Activated CD4-positive, alpha-beta memory T cell treated with anti-CD3 and anti-CD28 coated beads for 36 hours (primary cell): ENCODE measurements at regions not wholly inside any gene's neighbourhood (a gene's known extent, or its start where the extent isn't known, plus 50 kb on each side); places are given as distances from the start of the nearest gene placed in this dataset.

ENCODE experiments used
- CTCF ChIA-PET: fragments of 350-600 bp; sonication (Branson Sonifier 250); formaldehyde crosslinking; loops from one replicate; lab custom pipeline; 2021; ENCODE audit warnings: antibody characterized with exemption, inconsistent platforms; lab: Charles Lee
- POLR2A ChIA-PET: fragments of 350-600 bp; sonication (Branson Sonifier 250); formaldehyde crosslinking; loops from one replicate; lab custom pipeline; 2021; ENCODE audit warnings: antibody characterized with exemption; lab: Charles Lee
- DNase-seq: peaks from one replicate; pipeline ENCODE4 v3.0.0-alpha.2; 2020
- H3K27ac Mint-ChIP-seq: one replicate; pipeline ENCODE4 v1.8.0; 2021; ENCODE audit warnings: mixed read lengths
- H3K27me3 Mint-ChIP-seq: one replicate; pipeline ENCODE4 v1.8.0; 2021; ENCODE audit warnings: mixed read lengths
- H3K36me3 Mint-ChIP-seq: one replicate; pipeline ENCODE4 v1.8.0; 2021; ENCODE audit warnings: mixed read lengths
- H3K4me1 Mint-ChIP-seq: one replicate; pipeline ENCODE4 v1.8.0; 2021; ENCODE audit warnings: low read depth, mixed read lengths
- H3K4me3 Mint-ChIP-seq: one replicate; pipeline ENCODE4 v1.8.0; 2021; ENCODE audit warnings: mild to moderate bottlenecking, mixed read lengths
- H3K9me3 Mint-ChIP-seq: one replicate; pipeline ENCODE4 v1.8.0; 2021; ENCODE audit warnings: mixed read lengths
- intact Hi-C: fragments of 100-400 bp; cut with micrococcal nuclease; formaldehyde crosslinking; loops from one replicate; pipeline ENCODE4 v1.15.1; 2023

- Mint-ChIP-seq H3K36me3 (no peaks in the 10 kb centered on the region), H3K27me3 (no peaks in the 10 kb centered on the region), H3K4me1 (peaks cover 69% of the 10 kb centered on the region), H3K4me3 (peak overlapping the region; percentile 72), H3K27ac (peak overlapping the region; percentile 64), H3K9me3 (no peaks in the 10 kb centered on the region)
- intact Hi-C loops: no loop called here
- ChIA-PET POLR2A (interaction anchor here (1.3 to 2.6 kb wide), 3 partner anchors 18 to 48 kb away, joined by 5 to 11 read pairs (median 7); no protein-coding TSS in a partner anchor), CTCF (interaction anchor here (0.7 to 12.9 kb wide), 8 partner anchors 11 to 108 kb away, joined by 3 to 312 read pairs (median 6); no protein-coding TSS in a partner anchor)
- peak; percentile 65 for DNase-seq
These were observed 114.2 kb downstream of the KLF13 start for GRCh38 chr15:31440754-31441311.

GRCh38 chr15:31442226-31442625, 115.6 kb downstream of the KLF13 start:
- Mint-ChIP-seq H3K4me1 (peaks cover 56% of the 10 kb centered on the region), H3K27me3 (no peaks in the 10 kb centered on the region), H3K36me3 (no peaks in the 10 kb centered on the region), H3K9me3 (no peaks in the 10 kb centered on the region), H3K4me3 (peak overlapping the region; percentile 72), H3K27ac (peak overlapping the region; percentile 1)
- no peak for DNase-seq
- ChIA-PET POLR2A (no interaction called here), CTCF (interaction anchor here (0.6 to 12.9 kb wide), 4 partner anchors 9 to 595 kb away, joined by 3 to 312 read pairs (median 4); no protein-coding TSS in a partner anchor)
- intact Hi-C loops: no loop called here

DNA sequence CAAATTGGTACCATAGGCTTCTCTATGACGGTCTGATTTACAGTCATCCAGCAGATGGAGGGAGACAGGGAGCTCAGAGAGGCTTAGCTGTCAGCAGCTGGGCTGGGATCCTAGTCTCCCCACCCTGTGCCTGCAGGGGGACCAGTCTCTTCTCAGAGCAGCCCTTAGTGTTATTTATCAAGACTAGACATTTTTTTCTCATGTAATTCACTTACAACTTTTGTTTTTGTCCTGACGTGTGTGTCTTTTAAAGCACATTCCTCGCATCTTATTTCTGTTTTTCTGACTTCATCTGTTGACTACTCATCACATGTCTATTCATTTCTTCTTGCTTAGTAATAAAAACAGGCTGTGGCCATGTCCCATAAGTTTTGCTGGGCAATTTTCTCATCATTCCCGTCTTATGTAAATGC, 116.1 kb downstream of the KLF13 start:
- Mint-ChIP-seq H3K4me1 (peaks cover 51% of the 10 kb centered on the region), H3K36me3 (no peaks in the 10 kb centered on the region), H3K27me3 (no peaks in the 10 kb centered on the region), H3K27ac (peak overlapping the region; percentile 43), H3K4me3 (no peak overlapping the region), H3K9me3 (no peaks in the 10 kb centered on the region)
- ChIA-PET POLR2A (no interaction called here), CTCF (interaction anchor here (1.3 to 12.9 kb wide), 3 partner anchors 8 to 46 kb away, joined by 5 to 312 read pairs (median 8); no protein-coding TSS in a partner anchor)
- peak; percentile 41 for DNase-seq
- intact Hi-C loops: loop anchor here (1.0 kb wide), 1 partner anchor 46 kb away; no protein-coding TSS in a partner anchor

DNA sequence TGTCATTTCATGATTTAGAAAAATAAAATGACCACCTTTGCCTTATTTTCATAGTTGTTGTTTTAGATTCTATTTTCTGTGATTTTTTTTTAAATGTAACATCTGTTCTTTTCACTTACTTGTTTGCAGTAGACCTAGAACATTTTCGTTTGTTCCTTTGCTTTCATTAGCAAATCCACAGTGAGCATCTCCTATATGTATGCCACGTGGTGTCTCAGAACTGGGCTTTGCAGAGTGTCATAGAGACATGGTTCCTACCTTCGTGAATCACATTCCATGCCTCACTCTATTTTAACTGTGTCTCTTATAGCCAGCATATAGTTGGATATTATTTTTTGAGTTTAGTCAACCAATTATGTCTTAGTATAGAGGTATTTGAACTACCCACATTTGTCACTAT, 118.2 kb downstream of the KLF13 start:
- no peaks in the 10 kb centered on the region for H3K36me3 Mint-ChIP-seq
- intact Hi-C loops: no loop called here

DNA sequence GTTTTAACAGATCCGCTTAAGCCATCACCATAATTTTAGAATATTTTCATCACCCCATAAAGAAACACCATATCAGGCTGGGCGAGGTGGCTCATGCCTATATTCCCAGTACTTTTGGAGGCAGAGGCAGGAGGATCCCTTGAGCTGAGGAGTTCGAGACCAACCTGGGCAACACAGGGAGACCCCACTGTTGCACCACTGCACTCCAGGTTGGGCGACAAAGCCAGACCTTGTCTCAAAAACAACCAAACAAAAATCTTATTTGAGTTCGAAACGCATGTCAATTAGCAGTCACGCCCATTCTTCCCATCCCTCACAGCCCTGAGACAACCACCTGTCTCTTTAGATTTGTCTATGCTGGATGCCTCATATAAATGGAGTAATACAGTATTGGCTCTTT, 119.9 kb downstream of the KLF13 start:
- intact Hi-C loops: no loop called here
- no peak overlapping the region for H3K4me3 Mint-ChIP-seq
- DNase-seq: no peak
- no peaks in the 10 kb centered on the region for H3K27me3 Mint-ChIP-seq
- CTCF ChIA-PET: no interaction called here
- H3K9me3 Mint-ChIP-seq: peaks cover 2% of the 10 kb centered on the region
- POLR2A ChIA-PET: no interaction called here
- no peak overlapping the region for H3K27ac Mint-ChIP-seq
- H3K36me3 Mint-ChIP-seq: no peaks in the 10 kb centered on the region
- peaks cover 34% of the 10 kb centered on the region for H3K4me1 Mint-ChIP-seq

More for the DNA sequence above, 118.2 kb downstream of the KLF13 start:
- Mint-ChIP-seq H3K27me3 (no peaks in the 10 kb centered on the region), H3K9me3 (no peaks in the 10 kb centered on the region), H3K4me3 (no peak overlapping the region), H3K4me1 (peaks cover 40% of the 10 kb centered on the region), H3K27ac (no peak overlapping the region)
- DNase-seq: no peak
- CTCF ChIA-PET: no interaction called here
- POLR2A ChIA-PET: no interaction called here

DNA sequence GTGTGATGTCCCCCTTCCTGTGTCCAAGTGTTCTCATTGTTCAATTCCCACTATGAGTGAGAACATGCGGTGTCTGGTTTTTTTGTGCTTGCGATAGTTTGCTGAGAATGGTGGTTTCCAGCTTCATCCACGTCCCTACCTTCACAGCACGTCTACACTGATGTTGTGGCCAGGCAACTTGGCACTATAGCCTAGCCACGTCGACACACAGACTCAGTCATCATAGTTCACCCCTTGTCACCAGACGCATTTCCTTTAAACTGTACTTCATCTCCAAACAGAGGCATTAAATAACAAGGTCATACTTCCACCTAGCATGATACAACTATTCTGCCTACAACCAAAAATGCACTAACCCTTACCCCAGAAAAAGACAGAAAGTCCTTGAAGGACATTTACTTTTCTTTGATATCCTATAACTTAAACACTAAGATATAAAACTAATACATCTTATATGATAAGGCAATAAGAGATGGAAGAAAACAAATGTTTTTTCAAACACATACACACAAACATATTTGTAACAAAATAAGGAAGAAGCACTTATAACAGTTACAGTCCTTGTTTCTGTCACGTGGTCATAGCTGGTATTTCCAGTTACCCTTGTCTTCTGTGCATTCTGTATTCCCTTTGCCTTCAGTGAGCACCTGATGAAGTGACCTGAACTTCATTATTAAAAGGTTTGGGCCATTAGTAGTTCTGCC, 121.4 kb downstream of the KLF13 start:
- H3K9me3 Mint-ChIP-seq: peaks cover 2% of the 10 kb centered on the region
- no peak for DNase-seq
- peaks cover 21% of the 10 kb centered on the region for H3K4me1 Mint-ChIP-seq
- H3K27ac Mint-ChIP-seq: no peak overlapping the region
- H3K4me3 Mint-ChIP-seq: no peak overlapping the region
- intact Hi-C loops: no loop called here
- no peaks in the 10 kb centered on the region for H3K36me3 Mint-ChIP-seq
- ChIA-PET POLR2A (no interaction called here), CTCF (interaction anchor here (0.7 to 1.1 kb wide), 2 partner anchors 11 to 42 kb away, joined by 3 to 4 read pairs; no protein-coding TSS in a partner anchor)
- no peaks in the 10 kb centered on the region for H3K27me3 Mint-ChIP-seq

- Mint-ChIP-seq H3K4me3 (no peak overlapping the region), H3K9me3 (peaks cover 2% of the 10 kb centered on the region), H3K27me3 (no peaks in the 10 kb centered on the region), H3K4me1 (peaks cover 20% of the 10 kb centered on the region), H3K27ac (no peak overlapping the region), H3K36me3 (no peaks in the 10 kb centered on the region)
- DNase-seq: no peak
- ChIA-PET CTCF (interaction anchor here (0.7 to 1.1 kb wide), 2 partner anchors 10 to 42 kb away, joined by 3 to 4 read pairs; no protein-coding TSS in a partner anchor), POLR2A (interaction anchor here (0.6 kb wide), 1 partner anchor 13 kb away, joined by 3 read pairs; no protein-coding TSS in a partner anchor)
- intact Hi-C loops: no loop called here
These were observed 122.0 kb downstream of the KLF13 start for GRCh38 chr15:31448635-31448979.

DNA sequence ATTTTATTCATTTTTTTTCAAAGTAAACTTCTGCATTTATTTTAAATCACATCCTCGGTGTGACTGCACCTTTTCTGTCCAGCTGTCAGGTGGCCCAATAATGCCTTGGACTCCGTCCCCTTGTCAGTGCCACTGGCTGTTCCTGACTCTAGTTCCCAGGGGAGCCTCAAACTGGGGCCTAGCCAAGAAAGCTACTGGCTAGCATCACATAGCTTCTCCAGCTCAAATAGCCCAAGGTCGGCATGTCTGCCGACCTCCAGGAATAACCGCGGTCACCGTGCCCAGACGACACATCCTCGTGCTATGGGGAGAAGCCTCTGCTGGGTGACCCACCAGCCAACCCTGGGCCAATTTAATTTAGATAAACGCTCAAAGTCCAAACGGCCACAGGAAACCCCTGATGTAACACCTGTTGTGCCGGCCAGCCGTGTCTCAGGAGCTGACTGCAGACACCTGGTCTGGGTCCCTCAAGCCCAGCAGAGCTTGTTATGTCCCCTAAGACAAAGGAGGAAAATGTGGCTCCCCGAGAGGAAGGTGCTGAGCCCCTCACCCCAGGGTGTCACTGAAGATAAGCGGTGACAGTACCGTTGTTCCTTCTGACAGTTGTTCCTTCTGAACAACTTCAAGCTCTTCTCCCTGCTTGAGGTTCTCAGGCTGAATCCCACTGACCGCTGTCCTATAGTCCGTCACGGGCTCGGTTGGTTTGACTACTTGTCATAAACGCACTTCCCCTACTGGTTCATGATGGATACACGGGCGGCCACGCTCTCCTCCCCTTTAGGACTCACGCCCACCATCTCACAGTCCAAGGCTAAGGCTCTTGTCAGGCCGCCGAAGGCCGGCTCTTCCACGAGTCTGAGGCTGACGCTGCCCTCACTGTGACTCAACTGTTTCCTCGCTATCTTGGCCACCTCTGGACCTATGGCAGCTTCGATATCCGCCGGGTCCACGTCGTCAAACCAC, 126.2 kb downstream of the KLF13 start:
- Mint-ChIP-seq H3K36me3 (peaks cover 5% of the 10 kb centered on the region), H3K27ac (no peak overlapping the region), H3K4me3 (no peak overlapping the region), H3K27me3 (no peaks in the 10 kb centered on the region), H3K9me3 (peaks cover 7% of the 10 kb centered on the region), H3K4me1 (peaks cover 19% of the 10 kb centered on the region)
- intact Hi-C loops: no loop called here
- POLR2A ChIA-PET: no interaction called here
- peak; percentile 5 for DNase-seq
- CTCF ChIA-PET: interaction anchor here (1.2 kb wide), 1 partner anchor 19 kb away, joined by 3 read pairs; no protein-coding TSS in a partner anchor

- intact Hi-C loops: no loop called here
- Mint-ChIP-seq H3K27me3 (no peaks in the 10 kb centered on the region), H3K27ac (no peak overlapping the region), H3K4me1 (peaks cover 21% of the 10 kb centered on the region), H3K9me3 (peaks cover 7% of the 10 kb centered on the region), H3K4me3 (no peak overlapping the region), H3K36me3 (peaks cover 5% of the 10 kb centered on the region)
- POLR2A ChIA-PET: no interaction called here
- no peak for DNase-seq
- CTCF ChIA-PET: interaction anchor here (1.6 kb wide), 1 partner anchor 88 kb away, joined by 7 read pairs; no protein-coding TSS in a partner anchor
These were observed 127.1 kb downstream of the KLF13 start for GRCh38 chr15:31453558-31454318.

- CTCF ChIA-PET: interaction anchor here (0.8 to 6.8 kb wide), 8 partner anchors 9 to 90 kb away, joined by 3 to 51 read pairs (median 6); no protein-coding TSS in a partner anchor
- H3K9me3 Mint-ChIP-seq: peaks cover 7% of the 10 kb centered on the region
- H3K27me3 Mint-ChIP-seq: no peaks in the 10 kb centered on the region
- POLR2A ChIA-PET: no interaction called here
- peaks cover 5% of the 10 kb centered on the region for H3K36me3 Mint-ChIP-seq
- DNase-seq: peak; percentile 31
- H3K4me3 Mint-ChIP-seq: no peak overlapping the region
- peaks cover 32% of the 10 kb centered on the region for H3K4me1 Mint-ChIP-seq
- no peak overlapping the region for H3K27ac Mint-ChIP-seq
- intact Hi-C loops: no loop called here
These were observed 128.9 kb downstream of the KLF13 start for GRCh38 chr15:31455499-31455898.
